ENCODE measurements at regions not wholly inside any gene's neighbourhood (a gene's known extent, or its start where the extent isn't known, plus 50 kb on each side); places are given as distances from the start of the nearest gene placed in this dataset.

- no peak for DNase-seq (ENCODE audit: low read depth)
Measured at GRCh38 chr6:8670792-8671191, 235.4 kb upstream of the SLC35B3 start.

GRCh38 chr6:8664700-8665099 lies 229.4 kb upstream of the SLC35B3 start:
- no peak for DNase-seq (ENCODE audit: low read depth)

GRCh38 chr6:8664070-8664469 lies 228.7 kb upstream of the SLC35B3 start:
- DNase-seq (ENCODE audit: low read depth), result no peak

- DNase-seq (ENCODE audit: low read depth), result no peak
Measured at GRCh38 chr6:8659404-8660189, 224.3 kb upstream of the SLC35B3 start.

GRCh38 chr6:8658416-8658815 lies 223.1 kb upstream of the SLC35B3 start:
- no peak for DNase-seq (ENCODE audit: low read depth)

GRCh38 chr6:8657522-8657921 lies 222.2 kb upstream of the SLC35B3 start:
- DNase-seq (ENCODE audit: low read depth), result no peak

- no peak for DNase-seq (ENCODE audit: low read depth)
Measured at GRCh38 chr6:8655670-8656454, 220.5 kb upstream of the SLC35B3 start.

- no peak for DNase-seq (ENCODE audit: low read depth)
Measured at GRCh38 chr6:8652710-8653109, 217.4 kb upstream of the SLC35B3 start.

- DNase-seq (ENCODE audit: low read depth), result no peak
Measured at GRCh38 chr6:8651998-8652397, 216.7 kb upstream of the SLC35B3 start.

- no peak for DNase-seq (ENCODE audit: low read depth)
Measured at GRCh38 chr6:8645212-8645611, 209.9 kb upstream of the SLC35B3 start.

- DNase-seq (ENCODE audit: low read depth), result no peak
Measured at GRCh38 chr6:8644306-8644705, 209.0 kb upstream of the SLC35B3 start.

- no peak for DNase-seq (ENCODE audit: low read depth)
Measured at GRCh38 chr6:8642854-8643253, 207.5 kb upstream of the SLC35B3 start.

GRCh38 chr6:8642131-8642530 lies 206.8 kb upstream of the SLC35B3 start:
- DNase-seq (ENCODE audit: low read depth), result no peak

- DNase-seq (ENCODE audit: low read depth), result no peak
Measured at GRCh38 chr6:8639928-8640649, 204.7 kb upstream of the SLC35B3 start.

- no peak for DNase-seq (ENCODE audit: low read depth)
Measured at GRCh38 chr6:8637896-8638597, 202.7 kb upstream of the SLC35B3 start.

GRCh38 chr6:8633762-8634161 lies 198.4 kb upstream of the SLC35B3 start:
- no peak for DNase-seq (ENCODE audit: low read depth)

- DNase-seq (ENCODE audit: low read depth), result no peak
Measured at GRCh38 chr6:8628736-8629135, 193.4 kb upstream of the SLC35B3 start.

GRCh38 chr6:8628063-8628462 lies 192.7 kb upstream of the SLC35B3 start:
- DNase-seq (ENCODE audit: low read depth), result no peak

- DNase-seq (ENCODE audit: low read depth), result no peak
Measured at GRCh38 chr6:8627085-8627861, 191.9 kb upstream of the SLC35B3 start.

GRCh38 chr6:8624665-8625064 lies 189.3 kb upstream of the SLC35B3 start:
- DNase-seq (ENCODE audit: low read depth), result no peak

- DNase-seq (ENCODE audit: low read depth), result no peak
Measured at GRCh38 chr6:8623441-8623840, 188.1 kb upstream of the SLC35B3 start.
